Cardiac fibroblast (primary cell): ENCODE measurements at regions not wholly inside any gene's neighbourhood (a gene's known extent, or its start where the extent isn't known, plus 50 kb on each side); places are given as distances from the start of the nearest gene placed in this dataset.

Experiments used
- DNase-seq, 2 donors: peaks; one replicate each; pipeline versions ENCODE4 v3.0.0 to v3.0.0-alpha.2; 2010; ENCODE audit warnings: low read depth in 2 of 2
- H3K4me3 ChIP-seq, 2 donors: replicated peaks in 1 of 2; 1 replicate in 1 of 2; 2 replicates in 1 of 2; pipeline ENCODE4 v1.5.1; 2011; ENCODE audit warnings: low read depth in 2 of 2, low read length in 2 of 2, mild to moderate bottlenecking in 2 of 2, moderate library complexity in 1 of 2
- CTCF ChIP-seq: IDR thresholded peaks from one replicate; pipeline ENCODE4 v1.5.1; 2011; ENCODE audit warnings: low read depth, mild to moderate bottlenecking, low read length, inconsistent platforms

GRCh38 chr2:146867477-146867986, 977.3 kb upstream of the ACVR2A start:
- DNase-seq, result no peak
- no peak for TF ChIP-seq CTCF
- H3K4me3 ChIP-seq, result no peak overlapping the region

- no peak for TF ChIP-seq CTCF
- no peak overlapping the region for H3K4me3 ChIP-seq
- DNase-seq, result peak in 1 of 2 donors; percentile 50
These were observed 990.9 kb upstream of the ACVR2A start for GRCh38 chr2:146853741-146854444.

DNA sequence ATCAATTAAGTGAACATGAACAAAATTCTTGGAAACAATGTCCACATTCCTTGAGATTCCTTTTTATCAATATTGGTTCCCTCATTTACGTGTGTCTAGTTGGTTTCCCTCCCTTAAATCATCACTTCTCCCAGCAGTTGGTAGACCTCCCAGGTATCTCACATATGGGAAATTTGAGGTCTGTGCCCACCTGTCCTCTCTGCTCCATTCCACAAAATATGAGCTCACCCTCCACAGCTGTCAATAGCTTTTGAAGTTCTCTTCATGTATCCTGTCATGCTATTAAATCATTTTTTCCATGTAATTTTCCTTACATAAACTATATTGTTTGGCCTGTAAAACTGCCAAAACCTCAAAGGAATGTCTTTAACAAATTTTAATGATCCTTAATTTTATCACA, 992.2 kb upstream of the ACVR2A start:
- no peak for DNase-seq
- H3K4me3 ChIP-seq, result no peak overlapping the region
- no peak for TF ChIP-seq CTCF

DNA sequence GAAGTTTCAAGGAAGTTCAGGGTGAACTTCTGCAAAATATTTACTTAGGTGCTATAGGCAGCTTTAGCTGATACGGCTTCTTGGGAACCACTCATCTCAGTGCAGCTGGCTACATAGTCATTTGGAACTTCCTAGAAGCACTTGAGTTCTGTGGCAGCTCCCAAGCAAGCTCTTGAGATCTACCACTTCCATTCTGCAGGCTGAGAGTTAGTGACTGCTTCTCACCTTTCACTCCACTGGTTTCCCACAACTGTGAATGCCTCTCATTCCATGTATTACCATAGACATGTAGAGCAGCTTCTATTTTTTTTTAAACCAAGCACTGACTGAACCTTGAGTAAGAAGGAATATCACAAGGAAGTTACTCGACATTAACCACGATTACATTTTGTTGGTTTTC, 994.1 kb upstream of the ACVR2A start:
- no peak overlapping the region for H3K4me3 ChIP-seq
- peak in 1 of 2 donors; percentile 9 for DNase-seq
- no peak for TF ChIP-seq CTCF

- no peak for TF ChIP-seq CTCF
- peak in 1 of 2 donors; percentile 14 for DNase-seq
- no peak overlapping the region for H3K4me3 ChIP-seq
These were observed 997.0 kb upstream of the ACVR2A start for GRCh38 chr2:146847846-146848245.

DNA sequence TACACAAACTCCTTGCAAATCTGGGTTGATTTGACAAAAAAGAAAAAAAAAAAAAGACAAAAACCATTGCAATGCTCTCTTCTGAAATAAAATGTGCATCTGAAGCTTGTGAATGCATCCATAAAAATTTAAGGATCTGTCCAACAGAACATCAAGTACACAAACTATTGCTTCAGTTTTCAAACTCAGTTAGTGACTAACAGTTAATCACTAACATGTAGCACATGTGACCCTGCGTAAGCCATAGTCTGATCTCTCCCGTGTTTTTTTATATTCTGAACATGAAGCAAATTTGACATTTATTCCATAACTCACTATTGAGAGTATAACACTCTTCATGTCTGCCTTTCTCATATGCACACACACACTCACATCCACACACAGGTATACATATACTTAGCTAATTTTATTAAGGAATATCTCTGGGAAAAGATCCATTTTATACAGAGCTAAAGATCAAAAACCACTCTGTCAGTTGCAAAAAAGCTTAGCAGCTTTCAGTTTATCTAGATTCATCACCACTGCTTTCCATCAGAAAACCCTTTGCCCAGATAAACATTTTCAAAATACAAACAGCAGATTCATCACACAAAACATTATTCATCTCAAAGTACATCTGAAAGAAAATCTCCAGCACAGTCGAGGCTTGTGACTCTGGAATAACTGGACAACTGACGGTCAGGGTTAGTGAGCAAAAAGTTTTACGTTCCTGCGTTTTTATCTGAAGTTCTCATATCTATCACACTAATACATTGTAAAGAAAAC, 1000.4 kb upstream of the ACVR2A start:
- DNase-seq, result peak; percentile 29 to 71
- no peak for TF ChIP-seq CTCF
- no peak overlapping the region for H3K4me3 ChIP-seq
